ENCODE measurements at regions not wholly inside any gene's neighbourhood (a gene's known extent, or its start where the extent isn't known, plus 50 kb on each side); places are given as distances from the start of the nearest gene placed in this dataset.
A peak's percentile ranks its signal among the peaks of the same experiment; 100 is the strongest.

DNA sequence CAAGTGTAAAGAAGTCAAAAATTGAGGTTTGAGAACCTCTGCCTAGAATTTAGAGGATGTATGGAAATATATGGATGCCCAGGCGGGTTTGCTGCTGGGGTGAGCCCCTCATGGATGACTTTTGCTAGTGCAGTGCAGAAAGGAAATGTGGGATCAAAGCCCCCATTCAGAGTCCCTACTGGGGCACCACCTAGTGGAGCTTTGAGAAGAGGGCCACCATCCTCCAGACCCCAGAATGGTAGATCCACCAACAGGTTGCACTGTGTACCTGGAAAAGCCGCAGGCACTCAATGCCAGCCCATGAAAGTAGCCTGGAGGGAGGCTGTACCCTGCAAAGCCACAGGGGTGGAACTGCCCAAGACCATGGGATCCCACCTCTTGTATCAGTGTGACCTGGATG lies 330.7 kb upstream of the DPYD start:
- no peak overlapping the region for H3K27ac ChIP-seq (ENCODE audit: low read length)

DNA sequence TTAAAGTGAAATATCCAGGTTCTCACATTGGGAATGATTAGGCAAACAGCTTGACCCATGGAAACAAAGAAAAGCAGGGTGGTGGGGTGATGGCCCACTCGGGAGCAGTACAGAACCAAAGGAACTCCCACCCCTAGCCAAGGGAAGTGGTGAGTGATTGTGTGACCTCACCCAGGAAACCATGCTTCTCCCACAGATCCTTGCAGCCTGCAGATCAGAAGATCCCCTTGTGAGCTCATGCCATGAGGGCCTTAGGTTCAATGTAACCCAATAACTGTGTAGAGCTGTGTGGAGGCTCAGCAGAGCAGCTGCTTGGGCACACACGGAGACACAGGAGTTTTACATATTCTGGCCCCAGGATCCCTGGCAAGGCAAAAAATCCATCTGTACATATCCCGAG lies 311.8 kb upstream of the DPYD start:
- H3K36me3 ChIP-seq (ENCODE audit: control insufficient read depth, low read depth, low read length), result no peaks in the 10 kb centered on the region
- no peak overlapping the region for H3K4me3 ChIP-seq (ENCODE audit: low read length)
- no peaks in the 10 kb centered on the region for H3K9me3 ChIP-seq (ENCODE audit: control insufficient read depth, low read depth, low read length)
- no peaks in the 10 kb centered on the region for H3K4me1 ChIP-seq (ENCODE audit: control insufficient read depth, low read depth, low read length)
- H3K27ac ChIP-seq (ENCODE audit: low read length), result no peak overlapping the region
- no peak overlapping the region for H3K9ac ChIP-seq (ENCODE audit: low read length)
- H3K27me3 ChIP-seq (ENCODE audit: control insufficient read depth, insufficient read depth, low read length), result no peaks in the 10 kb centered on the region

More for the DNA sequence above, 330.7 kb upstream of the DPYD start:
- Histone ChIP-seq H3K36me3 (ENCODE audit: control insufficient read depth, low read depth, low read length) (no peaks in the 10 kb centered on the region), H3K9ac (ENCODE audit: low read length) (no peak overlapping the region), H3K9me3 (ENCODE audit: control insufficient read depth, low read depth, low read length) (no peaks in the 10 kb centered on the region), H3K4me3 (ENCODE audit: low read length) (no peak overlapping the region), H3K4me1 (ENCODE audit: control insufficient read depth, low read depth, low read length) (peaks cover 5% of the 10 kb centered on the region), H3K27me3 (ENCODE audit: control insufficient read depth, insufficient read depth, low read length) (no peaks in the 10 kb centered on the region)

DNA sequence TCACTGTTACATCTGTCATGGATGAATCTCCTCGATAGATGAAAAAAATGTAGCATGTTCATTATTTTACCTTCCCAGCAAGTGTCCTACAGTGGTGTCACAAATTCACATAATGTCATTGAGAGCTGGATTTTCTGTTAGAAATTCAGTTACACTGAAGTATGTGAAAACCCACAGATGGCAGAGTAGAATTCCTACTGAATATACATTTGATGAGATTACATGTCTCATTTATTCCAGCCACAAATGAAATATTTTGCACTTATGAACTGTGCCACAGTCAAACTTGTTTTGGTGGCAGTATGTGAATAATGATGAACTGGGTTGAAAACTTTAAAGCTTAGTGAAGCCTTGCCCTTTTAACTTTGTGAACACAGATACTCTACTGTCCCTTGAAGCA lies 301.9 kb upstream of the DPYD start:
- Histone ChIP-seq H3K27me3 (ENCODE audit: control insufficient read depth, insufficient read depth, low read length) (no peaks in the 10 kb centered on the region), H3K4me3 (ENCODE audit: low read length) (no peak overlapping the region), H3K27ac (ENCODE audit: low read length) (no peak overlapping the region), H3K9ac (ENCODE audit: low read length) (no peak overlapping the region), H3K9me3 (ENCODE audit: control insufficient read depth, low read depth, low read length) (no peaks in the 10 kb centered on the region), H3K36me3 (ENCODE audit: control insufficient read depth, low read depth, low read length) (no peaks in the 10 kb centered on the region), H3K4me1 (ENCODE audit: control insufficient read depth, low read depth, low read length) (no peaks in the 10 kb centered on the region)

DNA sequence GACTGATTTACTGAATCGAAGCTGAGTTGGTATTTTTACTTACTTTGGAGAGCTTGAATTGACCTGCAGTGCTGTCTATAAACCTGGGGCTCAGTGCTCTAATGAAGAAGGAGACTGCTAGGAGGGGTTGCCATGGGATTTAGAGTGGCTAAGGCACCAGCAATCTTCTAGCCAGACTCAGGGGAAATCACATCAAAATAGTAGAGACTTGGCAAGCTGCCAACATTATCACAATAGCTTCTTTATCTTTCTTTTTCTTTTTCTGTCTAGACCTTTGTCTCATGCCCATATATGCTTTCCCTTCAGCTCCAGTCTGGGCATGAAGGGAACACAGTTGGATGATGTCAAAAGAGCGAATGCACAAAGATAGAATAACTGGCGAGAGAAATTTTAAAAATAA lies 301.1 kb upstream of the DPYD start:
- no peaks in the 10 kb centered on the region for H3K36me3 ChIP-seq (ENCODE audit: control insufficient read depth, low read depth, low read length)
- no peak overlapping the region for H3K9ac ChIP-seq (ENCODE audit: low read length)
- no peaks in the 10 kb centered on the region for H3K9me3 ChIP-seq (ENCODE audit: control insufficient read depth, low read depth, low read length)
- H3K4me3 ChIP-seq (ENCODE audit: low read length), result no peak overlapping the region
- H3K27me3 ChIP-seq (ENCODE audit: control insufficient read depth, insufficient read depth, low read length), result no peaks in the 10 kb centered on the region
- H3K27ac ChIP-seq (ENCODE audit: low read length), result no peak overlapping the region
- H3K4me1 ChIP-seq (ENCODE audit: control insufficient read depth, low read depth, low read length), result no peaks in the 10 kb centered on the region

DNA sequence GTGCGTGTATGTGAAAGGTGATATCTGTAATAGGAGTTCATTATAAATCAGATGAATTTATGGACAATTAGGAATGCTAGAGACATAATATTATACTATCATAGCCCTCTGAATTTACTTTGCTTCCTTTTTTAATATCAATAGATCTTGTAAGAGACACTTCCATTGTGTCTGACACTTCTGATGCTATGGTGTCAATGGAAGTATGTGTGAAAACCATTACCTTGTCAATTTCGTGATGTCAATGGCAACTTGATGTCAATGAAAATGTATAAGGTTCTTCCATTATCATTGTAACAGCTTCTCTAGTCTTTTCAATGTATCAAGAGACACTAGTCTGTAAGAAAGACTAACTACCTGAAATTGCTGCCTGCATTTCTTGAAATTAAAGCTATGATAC lies 296.8 kb upstream of the DPYD start:
- no peaks in the 10 kb centered on the region for H3K4me1 ChIP-seq (ENCODE audit: control insufficient read depth, low read depth, low read length)

DNA sequence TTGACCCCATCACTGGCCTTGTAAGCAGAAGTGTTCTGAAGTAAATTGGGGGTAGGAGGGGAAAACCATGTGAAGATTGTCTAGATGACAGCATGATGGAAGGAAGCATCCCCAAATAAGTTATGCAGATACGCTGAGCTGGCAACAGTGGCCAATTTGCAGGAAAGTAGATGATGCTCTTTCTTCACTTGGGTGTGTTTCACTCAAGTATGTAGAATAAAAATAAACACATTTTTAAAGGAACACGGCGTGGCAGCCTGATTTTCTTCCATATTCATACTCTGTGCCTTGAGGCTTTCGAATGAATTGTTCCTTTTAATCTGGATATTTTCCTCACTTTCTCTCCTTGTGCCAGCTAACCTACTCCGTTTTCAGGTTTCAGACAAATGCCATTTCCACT lies 295.5 kb upstream of the DPYD start:
- no peaks in the 10 kb centered on the region for H3K27me3 ChIP-seq (ENCODE audit: control insufficient read depth, insufficient read depth, low read length)
- no peaks in the 10 kb centered on the region for H3K4me1 ChIP-seq (ENCODE audit: control insufficient read depth, low read depth, low read length)
- no peaks in the 10 kb centered on the region for H3K9me3 ChIP-seq (ENCODE audit: control insufficient read depth, low read depth, low read length)
- H3K36me3 ChIP-seq (ENCODE audit: control insufficient read depth, low read depth, low read length), result no peaks in the 10 kb centered on the region
- H3K27ac ChIP-seq (ENCODE audit: low read length), result no peak overlapping the region
- H3K4me3 ChIP-seq (ENCODE audit: low read length), result no peak overlapping the region
- H3K9ac ChIP-seq (ENCODE audit: low read length), result no peak overlapping the region

More for the DNA sequence above, 296.8 kb upstream of the DPYD start:
- Histone ChIP-seq H3K4me3 (ENCODE audit: low read length) (no peak overlapping the region), H3K9ac (ENCODE audit: low read length) (no peak overlapping the region), H3K27me3 (ENCODE audit: control insufficient read depth, insufficient read depth, low read length) (no peaks in the 10 kb centered on the region), H3K36me3 (ENCODE audit: control insufficient read depth, low read depth, low read length) (no peaks in the 10 kb centered on the region), H3K27ac (ENCODE audit: low read length) (no peak overlapping the region), H3K9me3 (ENCODE audit: control insufficient read depth, low read depth, low read length) (no peaks in the 10 kb centered on the region)

DNA sequence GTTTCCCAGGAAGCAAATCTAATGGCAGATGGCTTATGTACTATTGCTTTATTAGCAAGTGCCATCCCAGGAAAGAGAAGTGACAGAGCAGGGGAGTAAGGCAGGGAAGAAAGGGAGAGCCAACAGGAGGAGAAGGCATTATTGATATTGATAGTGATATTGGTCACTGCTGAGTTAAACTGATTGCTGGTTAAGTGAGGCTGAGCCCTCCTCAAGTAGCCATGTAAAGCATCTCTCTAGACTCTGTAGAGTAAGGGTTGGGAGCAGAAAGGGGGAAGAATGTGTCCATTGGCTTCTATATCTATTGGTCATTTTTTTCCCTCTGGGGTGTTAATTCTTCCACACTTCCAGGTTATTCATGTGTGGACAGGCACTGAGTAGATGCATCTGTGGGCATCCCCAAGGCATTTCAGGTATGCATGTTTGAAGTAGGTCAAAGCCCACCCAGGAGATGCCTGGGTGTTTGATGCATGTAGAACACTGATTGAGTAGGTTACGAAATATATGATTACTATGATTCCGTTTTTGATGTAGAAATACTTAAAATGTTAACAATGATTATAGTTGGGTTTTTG lies 290.5 kb upstream of the DPYD start:
- H3K27me3 ChIP-seq (ENCODE audit: control insufficient read depth, insufficient read depth, low read length), result no peaks in the 10 kb centered on the region
- no peaks in the 10 kb centered on the region for H3K36me3 ChIP-seq (ENCODE audit: control insufficient read depth, low read depth, low read length)
- H3K9ac ChIP-seq (ENCODE audit: low read length), result no peak overlapping the region
- no peak overlapping the region for H3K27ac ChIP-seq (ENCODE audit: low read length)
- H3K9me3 ChIP-seq (ENCODE audit: control insufficient read depth, low read depth, low read length), result no peaks in the 10 kb centered on the region
- H3K4me1 ChIP-seq (ENCODE audit: control insufficient read depth, low read depth, low read length), result peaks cover 14% of the 10 kb centered on the region
- no peak overlapping the region for H3K4me3 ChIP-seq (ENCODE audit: low read length)

DNA sequence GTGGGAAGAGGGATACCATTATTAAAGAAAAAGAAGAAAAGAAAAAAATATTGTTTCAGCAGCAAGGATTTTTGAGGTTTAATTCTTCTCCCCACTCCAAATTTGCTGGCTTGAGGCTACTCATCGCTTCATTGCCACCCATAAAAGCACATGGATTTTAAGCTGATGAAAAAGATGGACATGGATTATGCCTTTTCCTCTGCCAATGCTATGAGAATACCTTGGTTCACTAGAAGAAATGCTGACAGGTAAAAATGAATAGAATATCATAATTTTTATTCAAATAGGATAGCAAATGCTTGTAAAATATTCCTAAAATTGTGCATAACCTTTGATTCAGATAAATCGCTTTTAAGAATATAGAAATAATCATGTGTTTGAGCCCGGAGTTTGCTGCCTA lies 289.7 kb upstream of the DPYD start:
- H3K36me3 ChIP-seq (ENCODE audit: control insufficient read depth, low read depth, low read length), result no peaks in the 10 kb centered on the region
- H3K9ac ChIP-seq (ENCODE audit: low read length), result no peak overlapping the region
- no peak overlapping the region for H3K27ac ChIP-seq (ENCODE audit: low read length)
- H3K4me3 ChIP-seq (ENCODE audit: low read length), result no peak overlapping the region
- H3K27me3 ChIP-seq (ENCODE audit: control insufficient read depth, insufficient read depth, low read length), result no peaks in the 10 kb centered on the region
- H3K9me3 ChIP-seq (ENCODE audit: control insufficient read depth, low read depth, low read length), result no peaks in the 10 kb centered on the region
- H3K4me1 ChIP-seq (ENCODE audit: control insufficient read depth, low read depth, low read length), result peaks cover 20% of the 10 kb centered on the region

DNA sequence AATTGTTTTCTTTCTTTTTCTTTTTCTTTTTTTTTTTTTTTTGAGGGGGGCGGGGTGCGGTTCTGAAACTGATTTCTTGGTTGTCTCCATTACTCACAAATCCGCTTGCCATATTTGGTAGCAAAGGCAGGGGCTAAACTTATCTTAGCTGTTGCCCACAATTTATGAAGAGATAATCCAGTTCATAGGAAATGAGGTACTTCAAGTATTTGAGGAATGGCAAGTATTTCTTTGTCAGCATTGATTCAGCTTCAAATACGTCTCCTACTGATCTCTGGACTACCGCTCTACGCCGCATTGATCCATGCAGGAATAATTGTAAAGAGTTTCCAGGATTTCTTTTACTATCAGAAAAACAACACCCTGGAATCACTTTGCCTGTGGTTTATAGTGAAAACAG lies 289.2 kb upstream of the DPYD start:
- Histone ChIP-seq H3K9ac (ENCODE audit: low read length) (no peak overlapping the region), H3K27ac (ENCODE audit: low read length) (no peak overlapping the region), H3K4me3 (ENCODE audit: low read length) (no peak overlapping the region)

DNA sequence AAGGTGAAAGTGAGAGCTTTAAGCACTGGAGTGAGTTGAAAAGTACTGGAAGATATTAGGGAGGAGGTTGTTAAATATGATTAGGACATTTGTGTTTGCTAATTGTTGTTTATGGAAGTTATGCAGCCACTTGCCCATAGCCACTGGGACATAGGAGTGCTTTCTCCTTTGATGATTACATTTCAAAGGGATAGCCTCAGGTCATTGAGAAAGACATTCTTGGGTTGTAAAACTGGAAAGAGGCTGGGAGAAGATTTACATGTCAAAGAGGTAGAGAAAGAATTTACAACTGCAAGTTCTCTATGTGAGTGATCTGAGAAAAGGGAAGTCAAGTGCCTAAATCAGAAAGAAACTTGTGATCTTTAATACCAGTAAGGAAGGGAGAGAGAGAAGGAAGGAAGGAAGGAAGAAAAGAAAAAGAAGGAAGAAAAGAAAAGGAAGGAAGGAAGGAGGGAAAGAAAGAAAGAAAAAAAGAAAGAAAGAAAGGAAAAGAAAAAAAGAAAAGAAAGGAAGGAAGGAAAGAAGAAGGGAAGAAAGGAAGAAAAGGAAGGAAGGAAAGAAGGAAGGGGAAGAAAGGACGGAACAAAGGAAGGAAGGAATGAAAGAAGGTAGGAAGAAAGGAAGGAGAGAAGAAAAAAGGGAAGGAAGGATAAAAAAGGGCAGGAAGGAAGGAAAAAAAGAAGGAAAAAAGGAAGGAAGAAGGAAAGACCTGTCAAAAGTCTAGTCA lies 284.6 kb upstream of the DPYD start:
- no peaks in the 10 kb centered on the region for H3K36me3 ChIP-seq (ENCODE audit: control insufficient read depth, low read depth, low read length)
- H3K4me1 ChIP-seq (ENCODE audit: control insufficient read depth, low read depth, low read length), result peaks cover 21% of the 10 kb centered on the region
- peaks cover 5% of the 10 kb centered on the region for H3K27me3 ChIP-seq (ENCODE audit: control insufficient read depth, insufficient read depth, low read length)
- H3K27ac ChIP-seq (ENCODE audit: low read length), result no peak overlapping the region
- no peak overlapping the region for H3K9ac ChIP-seq (ENCODE audit: low read length)
- no peaks in the 10 kb centered on the region for H3K9me3 ChIP-seq (ENCODE audit: control insufficient read depth, low read depth, low read length)
- peak overlapping the region; percentile 13 for H3K4me3 ChIP-seq (ENCODE audit: low read length)

More for the DNA sequence above, 289.2 kb upstream of the DPYD start:
- H3K27me3 ChIP-seq (ENCODE audit: control insufficient read depth, insufficient read depth, low read length), result no peaks in the 10 kb centered on the region
- no peaks in the 10 kb centered on the region for H3K36me3 ChIP-seq (ENCODE audit: control insufficient read depth, low read depth, low read length)
- no peaks in the 10 kb centered on the region for H3K9me3 ChIP-seq (ENCODE audit: control insufficient read depth, low read depth, low read length)
- peaks cover 22% of the 10 kb centered on the region for H3K4me1 ChIP-seq (ENCODE audit: control insufficient read depth, low read depth, low read length)

DNA sequence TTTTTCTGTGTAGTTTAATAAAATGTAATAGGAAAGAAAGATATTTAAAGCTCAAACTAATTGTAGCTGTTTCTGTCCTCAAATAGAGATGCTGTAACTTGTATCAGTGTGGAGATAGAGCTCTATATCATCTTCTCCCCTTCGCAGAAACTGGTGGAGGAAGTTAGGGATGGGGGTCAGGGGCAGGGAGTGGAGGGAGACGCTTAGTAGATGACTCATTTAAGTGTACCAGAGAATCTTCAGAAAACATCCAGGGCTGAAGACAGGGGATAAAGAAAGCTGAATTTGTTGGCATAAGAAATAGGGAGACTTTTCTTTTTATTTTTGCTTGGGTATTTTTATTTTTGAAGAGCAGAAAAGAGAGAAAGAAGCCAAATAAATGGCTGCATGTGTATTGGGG lies 282.6 kb upstream of the DPYD start:
- H3K27me3 ChIP-seq (ENCODE audit: control insufficient read depth, insufficient read depth, low read length), result peaks cover 5% of the 10 kb centered on the region
- H3K27ac ChIP-seq (ENCODE audit: low read length), result no peak overlapping the region
- no peak overlapping the region for H3K9ac ChIP-seq (ENCODE audit: low read length)
- H3K36me3 ChIP-seq (ENCODE audit: control insufficient read depth, low read depth, low read length), result no peaks in the 10 kb centered on the region
- H3K4me3 ChIP-seq (ENCODE audit: low read length), result no peak overlapping the region
- H3K9me3 ChIP-seq (ENCODE audit: control insufficient read depth, low read depth, low read length), result no peaks in the 10 kb centered on the region
- H3K4me1 ChIP-seq (ENCODE audit: control insufficient read depth, low read depth, low read length), result peaks cover 8% of the 10 kb centered on the region

DNA sequence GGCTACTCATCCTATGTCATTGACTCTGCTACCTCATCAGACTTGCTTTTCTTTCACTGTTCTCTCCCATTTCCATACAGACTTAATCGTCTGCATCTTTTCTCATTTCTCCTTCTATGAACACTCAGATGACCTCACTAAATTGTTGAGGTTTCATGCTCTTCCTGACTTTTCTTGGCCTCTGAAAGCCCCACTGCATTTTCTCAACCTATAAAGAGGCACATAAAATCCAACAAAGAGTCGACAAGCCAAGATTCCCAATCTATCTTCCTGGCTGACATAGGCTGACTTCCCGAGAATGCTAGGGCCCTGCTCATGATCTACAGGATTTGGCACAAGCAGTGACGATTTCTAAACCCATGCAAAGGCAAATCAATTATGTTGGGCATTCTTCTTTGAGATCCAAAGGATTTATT lies 280.8 kb upstream of the DPYD start:
- Histone ChIP-seq H3K27me3 (ENCODE audit: control insufficient read depth, insufficient read depth, low read length) (peaks cover 5% of the 10 kb centered on the region), H3K9me3 (ENCODE audit: control insufficient read depth, low read depth, low read length) (no peaks in the 10 kb centered on the region), H3K36me3 (ENCODE audit: control insufficient read depth, low read depth, low read length) (no peaks in the 10 kb centered on the region), H3K27ac (ENCODE audit: low read length) (no peak overlapping the region), H3K4me1 (ENCODE audit: control insufficient read depth, low read depth, low read length) (peaks cover 8% of the 10 kb centered on the region), H3K9ac (ENCODE audit: low read length) (no peak overlapping the region), H3K4me3 (ENCODE audit: low read length) (no peak overlapping the region)
